Brain pericyte (primary cell): ENCODE measurements at regions not wholly inside any gene's neighbourhood (a gene's known extent, or its start where the extent isn't known, plus 50 kb on each side); places are given as distances from the start of the nearest gene placed in this dataset.

Source experiments
- DNase-seq: peaks from one replicate; pipeline ENCODE4 v3.0.0-alpha.2; 2012; ENCODE audit warnings: low read depth, low spot score

DNA sequence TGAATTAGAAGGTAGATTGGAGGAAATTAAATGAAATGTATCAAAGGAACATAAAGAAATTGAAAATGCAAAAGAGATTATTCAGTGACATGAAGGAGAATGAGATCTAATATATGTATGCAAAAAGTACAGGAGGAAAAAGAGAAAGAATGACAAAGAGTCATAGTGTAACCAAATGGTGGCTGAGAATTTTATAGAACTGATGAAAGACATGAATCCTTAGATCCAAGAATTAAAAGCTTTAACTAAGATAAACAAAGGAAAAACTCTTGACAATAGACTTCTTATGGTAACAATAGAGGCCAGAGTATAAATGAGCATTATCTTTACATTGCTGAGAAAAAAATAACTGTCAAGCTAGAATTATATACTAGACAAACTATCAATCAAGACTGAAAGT, 505.4 kb upstream of the CD180 start:
- no peak for DNase-seq

DNA sequence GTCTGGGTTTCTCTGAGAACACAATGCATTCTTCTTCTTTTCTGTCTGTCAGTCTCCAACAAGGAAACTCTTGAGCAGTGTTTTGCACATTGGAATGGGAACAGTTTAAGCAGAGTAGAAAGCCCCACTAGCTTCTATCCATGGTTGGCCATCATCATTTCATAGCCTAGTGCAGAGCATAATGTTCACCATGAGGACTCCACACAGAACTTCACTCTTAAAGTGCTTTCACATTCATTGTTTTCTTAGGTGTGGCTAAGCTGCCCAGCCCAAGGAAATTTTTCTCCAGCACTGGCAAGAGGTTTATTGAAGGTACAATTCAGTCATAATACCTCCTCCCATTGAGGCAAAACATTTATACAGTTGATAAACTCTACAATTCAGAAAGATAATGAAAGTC, 503.0 kb upstream of the CD180 start:
- no peak for DNase-seq

DNA sequence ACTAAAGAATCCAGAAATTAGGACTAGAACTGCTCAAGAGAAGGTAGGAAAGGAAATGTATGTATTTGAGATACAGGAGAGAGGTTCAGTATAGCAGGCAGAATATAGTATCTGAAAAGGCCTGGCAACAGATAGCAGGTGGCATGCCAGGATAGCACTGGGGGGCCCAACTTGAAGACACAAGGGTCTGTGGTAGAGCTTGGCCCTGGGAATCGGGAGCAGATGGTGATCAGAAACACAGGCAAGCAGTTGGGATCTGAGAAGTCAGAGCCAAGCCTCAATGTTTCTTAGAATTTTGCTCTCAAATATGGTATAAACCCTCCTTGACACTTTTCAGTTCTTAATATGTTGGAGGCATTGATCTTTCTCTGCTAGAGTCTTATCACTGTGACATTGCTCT, 499.8 kb upstream of the CD180 start:
- no peak for DNase-seq

DNA sequence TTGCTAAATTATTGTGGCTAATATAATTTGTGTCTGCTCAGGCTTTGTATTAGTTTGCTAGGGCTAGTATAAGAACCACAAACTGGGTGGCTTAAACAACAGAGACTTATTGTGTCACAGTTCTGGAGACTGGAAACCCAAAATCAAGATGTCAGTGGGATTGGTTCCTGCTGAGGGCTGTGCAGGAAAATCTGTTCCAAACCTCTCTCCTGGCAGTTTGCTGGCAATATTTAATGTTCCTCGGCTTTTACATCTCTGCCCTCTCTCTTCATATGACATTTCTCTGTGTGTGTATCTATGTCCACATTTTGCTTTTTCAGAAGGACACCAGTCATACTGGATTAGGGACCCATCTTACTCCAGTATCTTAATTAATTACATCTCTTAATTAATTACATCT, 498.8 kb upstream of the CD180 start:
- no peak for DNase-seq

DNA sequence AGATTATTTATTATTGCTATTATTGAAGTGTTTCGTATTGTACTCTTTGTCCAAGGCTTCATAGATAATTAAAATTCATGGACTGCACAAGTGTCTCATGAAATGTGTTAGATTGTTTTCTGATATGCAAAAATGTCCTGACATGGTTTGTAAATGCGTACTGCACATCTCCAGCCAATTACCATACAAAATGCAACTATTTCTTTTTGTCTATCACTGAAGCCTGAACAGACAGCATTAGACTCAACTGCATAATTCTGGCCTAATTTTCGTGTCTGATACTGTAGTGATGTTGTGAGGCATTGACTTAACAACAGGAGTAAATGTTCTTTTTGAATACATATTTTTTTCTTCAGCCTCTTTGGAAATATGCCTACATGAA, 498.2 kb upstream of the CD180 start:
- no peak for DNase-seq

DNA sequence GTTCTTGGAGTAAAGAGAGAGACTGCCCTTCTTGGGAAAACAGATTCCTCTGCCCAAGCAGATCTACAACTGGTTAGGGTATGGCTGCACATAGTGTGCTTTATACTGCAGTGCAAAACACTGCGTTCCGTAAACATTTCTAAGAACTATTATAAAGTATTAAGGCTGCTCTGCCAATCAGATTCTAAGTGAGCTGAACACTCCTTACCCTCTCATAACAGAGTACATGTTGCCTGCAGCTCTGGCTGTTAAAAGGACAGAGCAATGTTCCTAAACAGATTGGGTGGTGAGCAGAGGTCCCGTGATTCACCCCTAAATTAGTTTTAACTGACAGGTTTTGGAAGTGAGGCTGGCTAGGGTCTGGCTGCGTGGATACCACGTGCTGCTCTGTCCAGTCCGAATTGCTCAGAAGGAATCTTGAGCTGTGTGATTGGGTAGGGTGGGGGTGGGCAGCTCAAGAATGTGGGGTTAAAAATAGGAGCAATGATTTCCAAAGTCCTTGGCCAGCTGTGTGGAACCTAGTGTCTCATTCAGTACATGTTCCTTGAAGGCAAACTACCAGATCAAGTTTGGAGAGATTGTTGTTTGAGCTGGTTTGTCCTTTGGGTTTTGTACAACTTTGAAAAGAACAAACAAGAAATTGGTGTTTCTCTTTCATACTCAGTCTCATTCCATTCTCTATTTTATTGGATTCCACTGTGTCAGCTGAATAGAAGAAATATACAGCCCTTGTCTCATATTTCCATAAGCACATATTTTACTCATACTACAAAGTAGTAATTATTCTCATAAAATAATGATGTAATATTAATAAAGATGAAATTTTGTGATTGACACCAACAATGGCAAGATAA, 497.6 kb upstream of the CD180 start:
- no peak for DNase-seq

DNA sequence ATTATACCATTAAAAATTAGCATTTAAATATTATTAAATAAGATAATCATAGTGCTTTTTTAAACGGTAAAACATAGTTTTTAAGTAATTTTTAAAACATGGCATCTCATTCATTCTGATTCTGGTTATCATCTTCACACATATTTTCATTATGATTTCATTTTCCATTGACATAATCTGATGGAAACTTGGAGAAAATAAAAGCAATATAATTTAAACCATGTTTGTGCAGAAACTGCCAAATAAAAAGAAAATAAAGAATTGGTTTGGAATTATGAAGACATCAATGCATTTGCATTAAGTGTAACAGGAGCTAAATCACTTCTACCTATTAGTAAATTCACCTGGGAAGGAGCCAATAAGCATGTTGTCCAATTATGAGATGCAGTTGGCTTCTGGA, 490.1 kb upstream of the CD180 start:
- no peak for DNase-seq

DNA sequence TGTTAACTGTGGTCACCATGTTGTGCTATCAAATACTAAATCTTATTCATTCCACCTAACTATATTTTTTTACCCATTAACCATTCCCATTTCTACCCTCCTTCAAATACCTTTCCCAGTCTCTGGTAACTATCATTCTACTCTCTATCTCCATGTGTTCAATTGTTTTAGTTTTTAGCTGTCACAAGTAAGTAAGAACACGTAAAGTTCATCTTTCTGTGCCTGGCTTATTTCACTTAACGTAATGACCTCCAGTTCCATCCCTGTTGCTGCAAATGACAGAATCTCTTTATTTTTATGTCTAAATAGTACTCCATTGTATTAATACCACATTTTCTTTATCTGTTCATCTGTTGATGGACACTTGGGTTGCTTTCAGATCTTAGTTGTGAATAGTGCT, 485.1 kb upstream of the CD180 start:
- DNase-seq: no peak

DNA sequence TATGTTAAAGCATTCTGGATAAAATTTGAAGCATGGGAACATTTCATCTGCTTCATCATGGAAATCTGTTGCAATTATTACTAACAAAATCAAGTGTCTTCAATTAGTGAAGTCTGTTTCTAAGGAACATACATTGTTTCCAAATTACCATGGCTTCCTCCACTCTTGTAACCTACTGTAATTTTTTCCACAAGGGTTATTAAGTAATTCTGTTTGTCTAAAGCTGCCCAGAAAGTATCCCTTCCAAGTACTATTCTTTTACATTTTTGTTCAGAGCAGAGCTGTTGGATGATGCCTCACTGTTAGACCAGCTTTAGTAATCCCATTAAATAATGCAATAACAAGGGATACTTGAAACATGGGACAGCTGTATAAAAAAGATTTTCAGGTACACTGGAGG, 483.5 kb upstream of the CD180 start:
- DNase-seq: no peak

DNA sequence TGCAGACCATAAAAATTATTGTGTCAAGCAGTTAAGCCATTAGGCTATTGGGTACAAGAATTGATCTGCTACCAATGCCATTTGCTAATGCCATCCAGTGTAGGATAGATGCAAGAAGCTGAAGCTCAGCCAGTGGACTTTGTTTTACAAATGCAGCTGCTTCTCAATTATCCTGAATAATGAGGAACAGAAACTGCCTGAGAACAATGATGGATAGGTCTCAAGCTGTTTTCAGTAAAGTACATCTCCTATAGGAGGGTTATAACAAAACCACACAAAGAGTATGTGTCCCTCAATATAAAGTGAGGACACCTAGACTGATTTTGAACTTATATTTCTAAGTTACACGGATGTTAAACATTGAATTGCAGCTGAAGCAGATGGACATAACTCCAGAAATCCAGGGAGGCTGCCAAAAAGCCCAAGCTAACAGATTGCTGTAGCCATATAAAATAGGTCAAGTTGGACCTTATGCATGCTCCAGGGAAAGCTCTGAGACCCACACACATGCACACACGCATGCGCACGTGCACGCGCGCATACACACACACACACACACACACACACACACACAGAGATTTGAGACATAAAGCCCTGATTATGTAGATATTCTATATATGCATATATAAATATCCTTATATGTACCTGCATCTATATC, 482.7 kb upstream of the CD180 start:
- DNase-seq: no peak

DNA sequence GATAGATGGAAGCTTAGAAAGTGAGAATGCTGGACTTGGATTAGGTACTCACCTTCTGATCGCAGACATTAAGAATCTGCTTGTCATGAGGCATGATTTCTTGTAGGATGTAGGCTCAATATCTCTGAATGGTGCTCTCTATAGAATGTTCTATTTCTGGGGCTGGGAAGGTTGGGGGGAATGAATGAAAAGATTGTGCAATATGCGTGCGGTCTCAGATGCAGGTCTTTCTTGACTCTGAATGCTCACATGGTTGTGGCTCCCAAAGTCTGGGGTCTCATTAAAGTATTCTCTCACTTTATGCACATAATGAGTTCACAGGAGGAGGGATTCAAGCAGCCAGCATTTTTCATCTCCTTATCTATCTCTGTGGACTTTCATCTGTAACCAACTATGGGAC, 482.0 kb upstream of the CD180 start:
- no peak for DNase-seq

DNA sequence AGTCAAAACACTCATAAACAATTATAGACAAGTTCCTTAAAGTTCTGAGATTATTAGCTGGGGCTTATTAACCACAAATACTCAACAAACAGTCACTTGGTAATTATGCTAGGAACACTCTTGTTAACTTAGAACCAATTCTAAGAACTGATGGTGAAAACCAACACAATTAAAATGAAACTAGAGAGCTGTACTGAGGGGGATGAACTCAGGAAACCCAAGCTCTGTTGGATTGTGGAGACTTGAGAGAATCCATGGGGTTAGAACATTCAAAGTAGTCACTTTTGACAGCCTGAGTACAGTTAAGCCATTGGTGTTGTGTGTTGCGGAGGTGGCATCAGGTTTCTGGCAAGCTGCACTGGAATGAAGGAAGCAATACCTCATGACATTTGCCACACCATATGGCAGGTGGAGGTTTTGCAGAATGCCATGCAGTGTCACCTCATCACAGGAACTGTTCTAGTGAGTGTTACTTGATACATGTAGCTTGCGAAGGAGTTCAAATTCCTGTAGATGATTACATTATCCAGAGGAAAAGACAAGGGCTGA, 480.9 kb upstream of the CD180 start:
- no peak for DNase-seq

DNA sequence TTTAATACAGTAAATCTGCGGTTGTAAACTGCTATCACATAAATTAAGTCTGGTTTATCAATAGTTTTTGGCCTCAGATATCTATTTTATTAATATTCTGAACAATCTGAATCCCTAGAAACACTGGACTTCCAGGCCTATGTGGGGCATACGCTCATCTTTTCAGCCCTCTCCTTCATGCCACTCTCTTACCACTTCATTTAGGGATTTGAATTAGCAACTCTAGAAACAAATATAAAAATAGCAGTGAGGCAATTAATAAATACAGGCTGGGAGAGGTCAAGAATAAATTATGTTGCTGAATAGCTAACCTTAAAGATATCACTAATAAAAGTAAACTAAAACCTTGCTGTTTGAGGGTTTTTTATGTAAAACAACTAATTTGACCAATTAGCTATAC, 480.3 kb upstream of the CD180 start:
- DNase-seq: no peak

DNA sequence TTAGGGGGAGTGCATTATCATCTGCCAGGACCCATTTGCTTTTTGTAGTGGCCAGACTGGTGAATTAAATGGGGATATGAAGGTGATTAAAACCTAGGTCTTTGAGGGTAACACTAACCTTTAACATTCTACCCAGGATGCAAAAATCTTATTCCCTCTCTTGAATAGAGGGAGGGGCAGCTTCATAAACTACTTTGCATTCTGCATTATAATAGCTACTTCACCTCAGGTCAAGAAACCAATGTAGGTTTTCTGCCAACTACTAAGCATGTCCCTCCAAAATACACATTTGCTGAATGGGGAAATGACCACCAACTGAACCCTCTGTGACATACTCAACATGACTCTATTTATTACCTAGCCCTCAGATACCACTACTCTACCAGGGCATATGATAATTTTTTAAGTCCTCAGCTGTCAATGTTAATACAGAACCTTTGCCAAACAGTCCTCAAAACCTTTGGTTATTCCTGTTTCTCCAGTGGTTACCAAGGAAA, 477.6 kb upstream of the CD180 start:
- no peak for DNase-seq

DNA sequence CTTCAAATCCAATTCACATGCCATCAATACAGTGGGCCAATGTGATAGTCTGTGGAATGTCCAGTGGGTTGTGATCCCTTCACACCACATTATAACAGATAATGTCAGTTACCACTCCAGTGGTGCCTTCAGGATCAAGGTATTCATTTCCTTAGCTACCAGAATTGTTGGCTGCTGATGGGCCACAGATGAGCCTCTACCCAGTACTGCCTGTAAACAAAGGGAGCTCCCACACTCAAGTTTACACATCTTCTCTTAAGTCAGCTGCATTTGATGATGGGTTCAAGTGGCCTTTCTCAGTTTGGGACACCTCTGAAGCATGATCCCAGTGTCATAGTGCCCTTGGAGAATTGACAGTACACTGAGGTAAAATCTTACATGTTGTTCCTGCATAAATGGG, 477.0 kb upstream of the CD180 start:
- no peak for DNase-seq

DNA sequence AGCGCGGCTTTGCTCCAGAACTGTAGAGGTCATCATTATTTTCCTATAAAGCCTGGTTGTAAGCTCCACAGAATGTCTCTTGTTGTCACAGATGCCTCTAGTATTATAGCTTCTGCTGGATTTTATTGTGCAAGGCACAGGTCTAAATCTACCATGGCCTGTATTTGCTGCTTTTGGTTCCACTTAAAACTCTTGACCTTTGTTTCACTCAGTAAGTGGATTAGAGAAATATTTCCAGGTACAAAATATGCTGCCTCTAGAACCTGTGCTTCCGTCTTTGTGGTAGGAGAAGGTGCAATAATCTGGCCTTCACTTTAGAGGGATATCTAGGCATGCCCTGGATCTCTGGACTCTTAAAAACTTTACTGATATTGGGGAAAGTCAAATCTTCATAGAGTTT, 476.6 kb upstream of the CD180 start:
- DNase-seq: no peak

DNA sequence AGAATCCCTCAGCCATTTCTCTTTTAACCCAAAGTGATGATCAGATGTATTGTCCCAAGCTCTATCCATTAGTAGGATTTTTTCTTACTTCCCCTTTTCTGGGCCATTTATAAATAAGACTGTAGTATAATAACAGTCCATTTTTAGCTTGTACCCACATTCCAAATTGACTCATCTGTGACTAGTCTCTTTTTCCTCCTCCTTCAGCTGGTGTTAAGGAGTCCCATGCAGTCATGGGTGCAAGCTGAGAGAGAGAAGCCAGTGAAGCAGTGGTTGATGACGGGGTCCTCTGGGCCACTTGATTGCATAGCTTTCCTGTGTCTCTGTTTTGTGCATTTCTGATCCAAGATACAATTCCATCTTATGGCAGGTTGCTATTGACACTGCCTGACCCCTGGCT, 476.0 kb upstream of the CD180 start:
- DNase-seq: no peak

DNA sequence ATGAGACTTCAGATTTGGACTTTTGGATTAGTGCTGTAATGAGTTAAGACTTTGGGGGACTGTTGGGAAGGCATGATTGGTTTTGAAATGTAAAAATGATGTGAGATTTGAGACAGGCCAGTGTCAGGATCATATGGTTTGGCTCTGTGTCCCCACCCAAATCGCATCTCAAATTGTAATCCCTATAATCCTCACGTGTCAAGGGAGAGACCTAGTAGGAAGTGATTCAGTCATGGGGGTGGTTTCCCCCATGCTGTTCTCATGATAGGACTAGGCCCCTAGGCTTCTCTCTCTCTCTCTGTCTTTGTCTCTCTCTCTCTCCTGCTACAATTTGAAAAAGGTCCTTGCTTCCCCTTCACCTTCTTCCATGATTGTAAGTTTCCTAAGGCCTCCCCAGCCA, 473.3 kb upstream of the CD180 start:
- DNase-seq: no peak

DNA sequence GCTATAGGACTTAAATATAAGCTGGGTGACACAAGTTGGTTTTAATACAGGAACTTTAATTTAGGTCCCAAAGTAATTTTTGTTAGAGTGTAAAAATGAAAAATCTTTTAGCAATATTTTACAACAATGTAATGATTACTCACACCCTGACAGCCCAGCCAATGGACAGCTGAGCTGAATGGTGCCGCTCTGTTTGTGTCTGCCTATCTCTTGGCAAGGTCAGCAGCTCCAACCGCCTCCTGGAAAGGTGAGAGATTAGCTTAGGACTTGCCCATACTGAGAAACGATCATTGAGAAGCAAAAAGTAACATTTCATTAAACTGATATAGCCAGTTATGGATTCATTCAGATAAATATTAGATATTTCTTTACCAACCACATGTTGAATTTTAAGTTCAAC, 463.6 kb upstream of the CD180 start:
- no peak for DNase-seq

DNA sequence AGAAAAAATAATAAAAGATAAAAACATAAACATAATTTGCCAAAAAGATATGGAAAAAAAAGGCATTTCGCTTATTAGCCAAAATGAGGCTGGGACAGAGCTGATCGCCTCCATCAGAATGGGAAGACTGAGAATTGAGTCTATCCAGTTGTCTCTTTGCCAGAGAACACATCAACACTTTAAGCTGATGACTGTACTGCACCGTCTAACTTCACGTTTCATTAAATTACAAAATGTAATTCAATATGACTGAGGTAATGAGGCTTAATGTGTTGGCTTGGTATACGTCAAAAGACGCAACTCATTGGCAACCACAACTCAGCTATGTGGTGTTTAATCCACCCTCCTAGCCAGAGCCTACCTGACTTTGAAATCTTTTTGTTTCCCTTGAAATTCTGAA, 462.7 kb upstream of the CD180 start:
- no peak for DNase-seq

DNA sequence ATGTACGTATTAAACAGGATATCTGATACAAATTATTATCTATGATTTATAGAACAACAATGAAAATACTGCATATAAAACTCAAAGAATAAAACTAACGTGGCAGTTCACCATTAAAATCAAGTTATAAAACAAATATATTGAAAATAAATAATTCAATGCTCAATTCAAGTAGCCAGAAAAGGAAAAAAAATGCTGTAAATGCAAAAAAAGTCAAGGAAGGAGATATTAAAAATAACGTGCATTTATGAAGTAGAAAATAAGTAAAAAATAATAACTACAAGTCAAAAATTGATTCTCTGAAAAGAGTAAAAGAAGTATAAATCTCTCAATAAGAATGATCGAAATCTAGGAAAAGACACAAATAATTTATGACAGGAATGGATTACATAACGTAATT, 460.5 kb upstream of the CD180 start:
- no peak for DNase-seq

DNA sequence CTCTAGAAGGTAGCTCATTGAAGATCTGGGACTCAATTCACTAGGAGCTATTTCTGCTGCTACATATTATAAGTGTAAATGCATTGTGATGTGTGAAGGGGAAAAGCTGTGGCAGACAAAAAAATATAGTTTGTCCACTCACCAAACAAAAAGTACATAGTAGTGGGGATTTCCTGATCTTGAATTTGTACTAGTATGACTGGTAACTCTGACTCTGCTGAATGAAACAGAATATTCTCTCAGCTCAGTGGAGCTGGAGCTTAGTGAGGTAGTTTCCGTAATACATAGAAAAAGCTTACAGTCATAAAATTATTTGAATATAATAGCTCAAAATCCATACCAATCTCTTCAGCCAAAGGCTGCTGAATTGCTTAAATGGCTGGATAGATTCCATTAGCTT, 455.6 kb upstream of the CD180 start:
- no peak for DNase-seq

DNA sequence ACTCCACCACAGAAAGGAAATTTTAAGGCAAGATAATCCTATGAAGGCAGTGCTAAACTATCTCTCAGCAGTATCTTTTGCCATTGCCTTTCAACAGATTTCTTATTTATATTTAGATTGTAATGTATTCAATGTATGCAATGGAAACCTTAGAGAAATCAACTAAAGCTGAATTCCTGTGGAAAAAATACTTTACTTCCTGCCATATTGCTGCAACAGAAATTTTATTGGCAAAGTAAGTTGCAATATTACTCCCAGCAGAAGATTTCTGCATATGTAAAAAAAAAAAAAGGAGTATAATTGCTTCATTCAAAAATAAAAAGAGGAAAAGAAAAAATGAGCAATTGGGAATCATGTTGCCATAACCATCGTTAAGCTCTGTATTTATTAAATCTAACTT, 454.6 kb upstream of the CD180 start:
- DNase-seq: no peak
